SK-N-SH (cell line): ENCODE measurements at regions not wholly inside any gene's neighbourhood (a gene's known extent, or its start where the extent isn't known, plus 50 kb on each side); places are given as distances from the start of the nearest gene placed in this dataset.

ENCODE experiments used
- CTCF ChIA-PET: fragments of 300-600, 350-600 bp; formaldehyde crosslinking; extraction: SDS; loops from one replicate; lab custom pipeline; 2021; lab: Yijun Ruan, JAX
- POLR2A ChIA-PET: fragments of 350-600 bp; sonication (Branson Sonifier 250); formaldehyde crosslinking; extraction: SDS; loops from one replicate; lab custom pipeline; 2020; ENCODE audit warnings: antibody characterized with exemption, inconsistent platforms; lab: Yijun Ruan, JAX
- DNase-seq: peaks from one replicate; pipeline ENCODE4 v3.0.0; 2012
- H2AFZ ChIP-seq: fragments of 200-600 bp; sonication (generic); 2 replicates; pipeline ENCODE4 v1.8.1; 2016; ENCODE audit warnings: antibody characterized with exemption, mild to moderate bottlenecking, low read depth
- H3F3A ChIP-seq: fragments of 200-600 bp; sonication (generic); replicated peaks from 2 replicates; pipeline ENCODE3; 2016; ENCODE audit warnings: antibody characterized with exemption, mild to moderate bottlenecking; ENCODE audit not compliant: insufficient read depth
- H3K27ac ChIP-seq, 2 experiments: fragments of 200-500 bp in 1 of 2; fragments of 200-600 bp in 1 of 2; sonication (Bioruptor generic) in 1 of 2; sonication (generic), shearing (Covaris generic) in 1 of 2; 2 replicates each; pipeline versions ENCODE4 v1.5.1 to v1.6.1; 2014 to 2016; ENCODE audit warnings: low read depth in 2 of 2, inconsistent platforms in 1 of 2, low read length in 1 of 2, mild to moderate bottlenecking in 1 of 2, mixed read lengths in 1 of 2
- H3K27me3 ChIP-seq: fragments of 200-600 bp; sonication (generic), shearing (Covaris generic); 2 replicates; pipeline ENCODE4 v1.6.1; 2016; ENCODE audit warnings: mixed run types; ENCODE audit not compliant: insufficient read depth
- H3K36me3 ChIP-seq, 2 experiments: fragments of 200-500 bp in 1 of 2; fragments of 200-600 bp in 1 of 2; sonication (Bioruptor generic) in 1 of 2; sonication (generic) in 1 of 2; replicated peaks in 1 of 2; 2 replicates each; pipeline versions ENCODE3 to v1.5.1; 2014 to 2016; ENCODE audit warnings: low read length in 1 of 2, mild to moderate bottlenecking in 1 of 2; ENCODE audit not compliant: insufficient read depth in 2 of 2, control insufficient read depth in 1 of 2
- H3K4me1 ChIP-seq, 2 experiments: fragments of 200-500 bp in 1 of 2; fragments of 200-600 bp in 1 of 2; sonication (Bioruptor generic) in 1 of 2; sonication (generic), shearing (Covaris generic) in 1 of 2; 2 replicates each; pipeline versions ENCODE4 v1.5.1 to v1.6.1; 2014 to 2016; ENCODE audit warnings: low read depth in 1 of 2, low read length in 1 of 2, mixed run types in 1 of 2; ENCODE audit not compliant: insufficient read depth in 2 of 2, control insufficient read depth in 1 of 2
- H3K4me2 ChIP-seq: fragments of 200-600 bp; sonication (generic), shearing (Covaris generic); 2 replicates; pipeline ENCODE4 v1.6.1; 2017; ENCODE audit warnings: mixed run types
- H3K4me3 ChIP-seq, 2 experiments: fragments of 200-500 bp in 1 of 2; fragments of 200-600 bp in 1 of 2; sonication (Bioruptor generic) in 1 of 2; sonication (generic), shearing (Covaris generic) in 1 of 2; 2 replicates each; pipeline versions ENCODE4 v1.5.1 to v1.8.1; 2014 to 2016; ENCODE audit warnings: low read depth in 2 of 2, inconsistent platforms in 1 of 2, low read length in 1 of 2, mild to moderate bottlenecking in 1 of 2, mixed read lengths in 1 of 2, moderate library complexity in 1 of 2
- H3K79me2 ChIP-seq: fragments of 200-600 bp; sonication (generic); 2 replicates; pipeline ENCODE4 v1.8.1; 2017; ENCODE audit warnings: mild to moderate bottlenecking; ENCODE audit not compliant: insufficient read depth
- H3K9ac ChIP-seq: fragments of 200-600 bp; sonication (generic); 2 replicates; pipeline ENCODE4 v1.6.1; 2017; ENCODE audit warnings: mixed run types
- H3K9me2 ChIP-seq: fragments of 200-600 bp; sonication (generic); 2 replicates; pipeline ENCODE4 v1.6.1; 2017; ENCODE audit warnings: mixed run types
- H3K9me3 ChIP-seq: fragments of 200-600 bp; sonication (generic); 2 replicates; pipeline ENCODE4 v1.6.1; 2017; ENCODE audit warnings: mixed run types, mild to moderate bottlenecking, moderate library complexity
- H4K20me1 ChIP-seq: fragments of 200-600 bp; sonication (generic); 2 replicates; pipeline ENCODE4 v1.6.1; 2017; ENCODE audit warnings: mild to moderate bottlenecking, mixed run types; ENCODE audit not compliant: insufficient read depth
- CHD2 ChIP-seq: fragments of 150-350 bp; IDR thresholded peaks from 2 replicates; pipeline ENCODE4 v1.6.1; 2018; ENCODE audit warnings: low read length; ENCODE audit not compliant: partially characterized antibody
- EP300 ChIP-seq, 2 experiments: IDR thresholded peaks; 2 replicates each; pipeline versions ENCODE4 v1.4.0 to v1.6.1; 2012; ENCODE audit warnings: borderline replicate concordance in 1 of 2, low read depth in 1 of 2, low read length in 1 of 2
- FOSL2 ChIP-seq: IDR thresholded peaks from 2 replicates; pipeline ENCODE4 v1.4.0; 2012; ENCODE audit warnings: low read depth, mild to moderate bottlenecking, moderate library complexity, borderline replicate concordance
- GABPA ChIP-seq: IDR thresholded peaks from 2 replicates; pipeline ENCODE4 v1.4.0; 2012; ENCODE audit warnings: low read depth, mild to moderate bottlenecking
- GATA2 ChIP-seq: sonication (generic); formaldehyde crosslinking; IDR thresholded peaks from 2 replicates; pipeline ENCODE4 v1.5.0; 2020; ENCODE audit warnings: mild to moderate bottlenecking, missing genetic modification reagents
- IRF3 ChIP-seq: fragments of 150-350 bp; IDR thresholded peaks from 2 replicates; pipeline ENCODE4 v1.6.1; 2016; ENCODE audit warnings: mild to moderate bottlenecking, low read depth, low read length
- JUND ChIP-seq: IDR thresholded peaks from 2 replicates; pipeline ENCODE4 v1.4.0; 2012
- MEF2A ChIP-seq: IDR thresholded peaks from 2 replicates; pipeline ENCODE4 v1.4.0; 2012; ENCODE audit warnings: low read depth, borderline replicate concordance
- NFIC ChIP-seq: IDR thresholded peaks from 2 replicates; pipeline ENCODE4 v1.4.0; 2012; ENCODE audit warnings: borderline replicate concordance
- POLR2AphosphoS5 ChIP-seq: IDR thresholded peaks from 2 replicates; pipeline ENCODE4 v1.6.1; 2012; ENCODE audit warnings: low read depth, low read length
- RAD21 ChIP-seq: IDR thresholded peaks from 2 replicates; pipeline ENCODE4 v1.6.1; 2012; ENCODE audit warnings: mild to moderate bottlenecking, low read length
- RFX5 ChIP-seq: IDR thresholded peaks from 2 replicates; pipeline ENCODE4 v1.6.1; 2012; ENCODE audit warnings: mild to moderate bottlenecking, improper control_type of control experiment, low read length
- RXRA ChIP-seq: IDR thresholded peaks from 2 replicates; pipeline ENCODE4 v1.4.0; 2012; ENCODE audit warnings: low read depth, mild to moderate bottlenecking, borderline replicate concordance
- SIN3A ChIP-seq: IDR thresholded peaks from 2 replicates; pipeline ENCODE4 v1.6.1; 2012; ENCODE audit warnings: low read depth, mild to moderate bottlenecking, low read length, moderate library complexity, borderline replicate concordance
- TAF1 ChIP-seq: IDR thresholded peaks from 2 replicates; pipeline ENCODE4 v1.6.1; 2012; ENCODE audit warnings: low read depth, mild to moderate bottlenecking, low read length, moderate library complexity, borderline replicate concordance
- WGBS: methylation state at CpG from one replicate; pipeline ENCODE4 v1.1.6; 2017; ENCODE audit warnings: low lambda C conversion rate; 5-methylcytosine and 5-hydroxymethylcytosine counted together
- TF ChIP-seq, protein P1 (sequence below): IDR thresholded peaks from 2 replicates; pipeline ENCODE4 v1.4.0; 2012; ENCODE audit warnings: low read depth, borderline replicate concordance
- TF ChIP-seq, protein P2 (sequence below): IDR thresholded peaks from 2 replicates; pipeline ENCODE4 v1.6.1; 2012; ENCODE audit warnings: mild to moderate bottlenecking, low read depth, low read length, moderate library complexity
- TF ChIP-seq, protein P3 (sequence below): fragments of 150-350 bp; IDR thresholded peaks from 2 replicates; pipeline ENCODE4 v1.6.1; 2017; ENCODE audit warnings: antibody characterized with exemption, low read length, low read depth, borderline replicate concordance

DNA sequence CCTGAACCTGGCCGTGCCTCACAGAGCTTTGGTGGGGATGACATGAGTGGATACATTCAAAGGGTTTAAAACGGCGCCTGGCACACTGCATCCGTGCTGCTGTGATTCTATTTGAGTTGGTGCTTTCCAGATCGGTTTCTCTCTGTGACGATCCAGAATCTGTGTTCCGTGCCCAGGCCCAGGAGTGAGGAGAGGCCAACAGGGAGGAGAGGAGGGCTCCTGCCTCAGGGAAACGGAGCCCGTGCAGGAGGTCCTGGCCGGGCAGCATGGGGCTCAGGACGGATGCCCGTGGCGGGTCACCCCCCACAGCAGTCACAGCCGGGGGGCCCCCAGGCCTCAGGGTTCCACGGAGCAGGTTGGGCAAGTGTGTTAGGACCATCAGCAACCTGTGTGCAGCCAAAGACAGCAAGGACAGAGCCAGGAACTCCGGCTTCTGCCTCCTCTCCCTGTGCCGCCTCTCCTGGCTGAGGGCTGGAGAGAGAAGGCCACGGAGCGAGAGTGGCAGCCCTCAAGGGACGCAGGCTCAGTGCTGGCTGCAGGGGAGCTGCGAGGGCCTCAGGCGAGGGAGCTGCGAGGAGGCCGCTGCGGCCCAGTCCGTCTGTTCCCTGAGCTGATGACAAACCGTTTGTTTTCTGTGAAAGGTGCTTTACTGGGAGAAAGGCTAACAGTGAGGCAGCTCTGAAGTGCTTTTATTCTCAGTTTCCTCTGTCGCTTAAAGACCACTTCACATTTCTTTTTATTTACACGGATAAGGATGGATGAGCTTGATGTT lies 99.3 kb downstream of the METRNL start:
- 71% methylated on average over 26 of the region's 29 CpGs for WGBS

GRCh38 chr17:83179374-83179773 lies 100.0 kb downstream of the METRNL start:
- no peaks in the 10 kb centered on the region for H3F3A ChIP-seq
- no peaks in the 10 kb centered on the region for H3K9me3 ChIP-seq
- no peak overlapping the region for H3K4me3 ChIP-seq
- no peak overlapping the region for H3K9ac ChIP-seq
- POLR2A ChIA-PET = no interaction called here
- CTCF ChIA-PET = interaction anchor here (1.0 to 3.1 kb wide), 5 partner anchors 10 to 281 kb away, joined by 3 to 6 read pairs (median 4); no protein-coding TSS in a partner anchor
- H3K27me3 ChIP-seq = no peaks in the 10 kb centered on the region
- no peaks in the 10 kb centered on the region for H3K9me2 ChIP-seq
- H3K4me1 ChIP-seq = peaks cover 0 to 36% of the 10 kb centered on the region in 2 experiments; a peak in 1 of 4 replicates
- no peaks in the 10 kb centered on the region for H3K36me3 ChIP-seq
- H3K4me2 ChIP-seq = no peak overlapping the region
- TF ChIP-seq TAF1 (no peak), POLR2AphosphoS5 (no peak), GATA2 (no peak), CHD2 (no peak), GABPA (no peak), EP300 (IDR thresholded peaks at IDR 0.05; ENCODE audit: borderline replicate concordance in 1 of 2, low read depth in 1 of 2, low read length in 1 of 2) (no peak), SIN3A (no peak), RFX5 (no peak), MEF2A (no peak), JUND (no peak), RXRA (no peak), NFIC (no peak), IRF3 (no peak)
- TF ChIP-seq, protein P1, sequence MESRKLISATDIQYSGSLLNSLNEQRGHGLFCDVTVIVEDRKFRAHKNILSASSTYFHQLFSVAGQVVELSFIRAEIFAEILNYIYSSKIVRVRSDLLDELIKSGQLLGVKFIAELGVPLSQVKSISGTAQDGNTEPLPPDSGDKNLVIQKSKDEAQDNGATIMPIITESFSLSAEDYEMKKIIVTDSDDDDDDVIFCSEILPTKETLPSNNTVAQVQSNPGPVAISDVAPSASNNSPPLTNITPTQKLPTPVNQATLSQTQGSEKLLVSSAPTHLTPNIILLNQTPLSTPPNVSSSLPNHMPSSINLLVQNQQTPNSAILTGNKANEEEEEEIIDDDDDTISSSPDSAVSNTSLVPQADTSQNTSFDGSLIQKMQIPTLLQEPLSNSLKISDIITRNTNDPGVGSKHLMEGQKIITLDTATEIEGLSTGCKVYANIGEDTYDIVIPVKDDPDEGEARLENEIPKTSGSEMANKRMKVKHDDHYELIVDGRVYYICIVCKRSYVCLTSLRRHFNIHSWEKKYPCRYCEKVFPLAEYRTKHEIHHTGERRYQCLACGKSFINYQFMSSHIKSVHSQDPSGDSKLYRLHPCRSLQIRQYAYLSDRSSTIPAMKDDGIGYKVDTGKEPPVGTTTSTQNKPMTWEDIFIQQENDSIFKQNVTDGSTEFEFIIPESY = no peak
- TF ChIP-seq, protein P2, sequence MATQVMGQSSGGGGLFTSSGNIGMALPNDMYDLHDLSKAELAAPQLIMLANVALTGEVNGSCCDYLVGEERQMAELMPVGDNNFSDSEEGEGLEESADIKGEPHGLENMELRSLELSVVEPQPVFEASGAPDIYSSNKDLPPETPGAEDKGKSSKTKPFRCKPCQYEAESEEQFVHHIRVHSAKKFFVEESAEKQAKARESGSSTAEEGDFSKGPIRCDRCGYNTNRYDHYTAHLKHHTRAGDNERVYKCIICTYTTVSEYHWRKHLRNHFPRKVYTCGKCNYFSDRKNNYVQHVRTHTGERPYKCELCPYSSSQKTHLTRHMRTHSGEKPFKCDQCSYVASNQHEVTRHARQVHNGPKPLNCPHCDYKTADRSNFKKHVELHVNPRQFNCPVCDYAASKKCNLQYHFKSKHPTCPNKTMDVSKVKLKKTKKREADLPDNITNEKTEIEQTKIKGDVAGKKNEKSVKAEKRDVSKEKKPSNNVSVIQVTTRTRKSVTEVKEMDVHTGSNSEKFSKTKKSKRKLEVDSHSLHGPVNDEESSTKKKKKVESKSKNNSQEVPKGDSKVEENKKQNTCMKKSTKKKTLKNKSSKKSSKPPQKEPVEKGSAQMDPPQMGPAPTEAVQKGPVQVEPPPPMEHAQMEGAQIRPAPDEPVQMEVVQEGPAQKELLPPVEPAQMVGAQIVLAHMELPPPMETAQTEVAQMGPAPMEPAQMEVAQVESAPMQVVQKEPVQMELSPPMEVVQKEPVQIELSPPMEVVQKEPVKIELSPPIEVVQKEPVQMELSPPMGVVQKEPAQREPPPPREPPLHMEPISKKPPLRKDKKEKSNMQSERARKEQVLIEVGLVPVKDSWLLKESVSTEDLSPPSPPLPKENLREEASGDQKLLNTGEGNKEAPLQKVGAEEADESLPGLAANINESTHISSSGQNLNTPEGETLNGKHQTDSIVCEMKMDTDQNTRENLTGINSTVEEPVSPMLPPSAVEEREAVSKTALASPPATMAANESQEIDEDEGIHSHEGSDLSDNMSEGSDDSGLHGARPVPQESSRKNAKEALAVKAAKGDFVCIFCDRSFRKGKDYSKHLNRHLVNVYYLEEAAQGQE = no peak
- TF ChIP-seq, protein P3, sequence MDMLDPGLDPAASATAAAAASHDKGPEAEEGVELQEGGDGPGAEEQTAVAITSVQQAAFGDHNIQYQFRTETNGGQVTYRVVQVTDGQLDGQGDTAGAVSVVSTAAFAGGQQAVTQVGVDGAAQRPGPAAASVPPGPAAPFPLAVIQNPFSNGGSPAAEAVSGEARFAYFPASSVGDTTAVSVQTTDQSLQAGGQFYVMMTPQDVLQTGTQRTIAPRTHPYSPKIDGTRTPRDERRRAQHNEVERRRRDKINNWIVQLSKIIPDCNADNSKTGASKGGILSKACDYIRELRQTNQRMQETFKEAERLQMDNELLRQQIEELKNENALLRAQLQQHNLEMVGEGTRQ = no peak
- no peak overlapping the region for H3K27ac ChIP-seq
- H2AFZ ChIP-seq = no peak overlapping the region
- H4K20me1 ChIP-seq = no peaks in the 10 kb centered on the region
- 80% methylated on average over 12 of the region's 12 CpGs for WGBS
- no peak for DNase-seq
- H3K79me2 ChIP-seq = no peaks in the 10 kb centered on the region

More for the DNA sequence above, 99.3 kb downstream of the METRNL start:
- no peak overlapping the region for H3K9ac ChIP-seq
- no peak overlapping the region for H3K4me2 ChIP-seq
- H4K20me1 ChIP-seq = no peaks in the 10 kb centered on the region
- ChIA-PET POLR2A (no interaction called here), CTCF (interaction anchor here (1.0 to 3.1 kb wide), 4 partner anchors 9 to 281 kb away, joined by 3 to 6 read pairs (median 4); no protein-coding TSS in a partner anchor)
- H3K79me2 ChIP-seq = no peaks in the 10 kb centered on the region
- H3K9me2 ChIP-seq = no peaks in the 10 kb centered on the region
- no peak overlapping the region; a peak in 1 of 4 replicates for H3K27ac ChIP-seq
- no peaks in the 10 kb centered on the region for H3F3A ChIP-seq
- H3K9me3 ChIP-seq = no peaks in the 10 kb centered on the region
- no peaks in the 10 kb centered on the region for H3K36me3 ChIP-seq
- no peak overlapping the region for H3K4me3 ChIP-seq
- H3K27me3 ChIP-seq = no peaks in the 10 kb centered on the region
- H2AFZ ChIP-seq = no peak overlapping the region
- TF ChIP-seq RAD21 = no peak
- no peak for TF ChIP-seq FOSL2
- no peak for TF ChIP-seq TAF1
- peaks cover 0 to 30% of the 10 kb centered on the region in 2 experiments; a peak in 1 of 4 replicates for H3K4me1 ChIP-seq
- DNase-seq = no peak
